ENCODE measurements at regions not wholly inside any gene's neighbourhood (a gene's known extent, or its start where the extent isn't known, plus 50 kb on each side); places are given as distances from the start of the nearest gene placed in this dataset.
A peak's percentile ranks its signal among the peaks of the same experiment; 100 is the strongest.

- DNase-seq (ENCODE audit: low spot score): no peak
- intact Hi-C loops (cut with DNase I): no loop called here
Measured at GRCh38 chr6:40810171-40810570, 223.0 kb upstream of the LRFN2 start.

GRCh38 chr6:40809627-40810026 is 222.5 kb upstream of the LRFN2 start:
- intact Hi-C loops (cut with DNase I): no loop called here
- no peak for DNase-seq (ENCODE audit: low spot score)

GRCh38 chr6:40807484-40807883 is 220.3 kb upstream of the LRFN2 start:
- intact Hi-C loops (cut with DNase I): no loop called here

GRCh38 chr6:40806256-40806864 is 219.2 kb upstream of the LRFN2 start:
- intact Hi-C loops (cut with DNase I): no loop called here
- DNase-seq (ENCODE audit: low spot score): no peak

More at GRCh38 chr6:40807484-40807883, 220.3 kb upstream of the LRFN2 start:
- no peak for DNase-seq (ENCODE audit: low spot score)

- intact Hi-C loops (cut with DNase I): no loop called here
- DNase-seq (ENCODE audit: low spot score): no peak
Measured at GRCh38 chr6:40805336-40805735, 218.2 kb upstream of the LRFN2 start.

- no peak for DNase-seq (ENCODE audit: low spot score)
- intact Hi-C loops (cut with DNase I): no loop called here
Measured at GRCh38 chr6:40804905-40805304, 217.7 kb upstream of the LRFN2 start.

- DNase-seq (ENCODE audit: low spot score): peak; percentile 10
- intact Hi-C loops (cut with DNase I): no loop called here
Measured at GRCh38 chr6:40803897-40804702, 216.9 kb upstream of the LRFN2 start.

- peak; percentile 71 for DNase-seq (ENCODE audit: low spot score)
- intact Hi-C loops (cut with DNase I): no loop called here
Measured at GRCh38 chr6:40802481-40802880, 215.3 kb upstream of the LRFN2 start.

- intact Hi-C loops (cut with DNase I): no loop called here
- DNase-seq (ENCODE audit: low spot score): peak; percentile 62
Measured at GRCh38 chr6:40799296-40800140, 212.4 kb upstream of the LRFN2 start.

GRCh38 chr6:40798069-40798770 is 211.1 kb upstream of the LRFN2 start:
- intact Hi-C loops (cut with DNase I): no loop called here
- DNase-seq (ENCODE audit: low spot score): peak; percentile 14

GRCh38 chr6:40796260-40797221 is 209.4 kb upstream of the LRFN2 start:
- intact Hi-C loops (cut with DNase I): no loop called here
- DNase-seq (ENCODE audit: low spot score): peak; percentile 72

GRCh38 chr6:40794586-40794985 is 207.4 kb upstream of the LRFN2 start:
- DNase-seq (ENCODE audit: low spot score): peak; percentile 43
- intact Hi-C loops (cut with DNase I): no loop called here

- intact Hi-C loops (cut with DNase I): no loop called here
- no peak for DNase-seq (ENCODE audit: low spot score)
Measured at GRCh38 chr6:40792183-40792582, 205.0 kb upstream of the LRFN2 start.

GRCh38 chr6:40791004-40791403 is 203.8 kb upstream of the LRFN2 start:
- DNase-seq (ENCODE audit: low spot score): peak; percentile 44
- intact Hi-C loops (cut with DNase I): no loop called here

- intact Hi-C loops (cut with DNase I): no loop called here
- DNase-seq (ENCODE audit: low spot score): peak; percentile 46
Measured at GRCh38 chr6:40788661-40789655, 201.8 kb upstream of the LRFN2 start.

GRCh38 chr6:40782355-40782754 is 195.2 kb upstream of the LRFN2 start:
- intact Hi-C loops (cut with DNase I): no loop called here
- DNase-seq (ENCODE audit: low spot score): peak; percentile 66

GRCh38 chr6:40780637-40781036 is 193.5 kb upstream of the LRFN2 start:
- DNase-seq (ENCODE audit: low spot score): peak; percentile 12
- intact Hi-C loops (cut with DNase I): no loop called here

Data from cardiac septum (tissue), 1 donor.